ENCODE measurements at regions not wholly inside any gene's neighbourhood (a gene's known extent, or its start where the extent isn't known, plus 50 kb on each side); places are given as distances from the start of the nearest gene placed in this dataset.

GRCh38 chr2:40841856-40842255 is 390.0 kb upstream of the SLC8A1 start:
- Histone ChIP-seq H3K36me3 (ENCODE audit: control insufficient read depth in 4 of 4, insufficient read depth in 3 of 4, low read depth in 1 of 4, low read length in 3 of 4) (no peaks in the 10 kb centered on the region), H3K27ac (ENCODE audit: low read depth in 1 of 2, low read length in 2 of 2) (no peak overlapping the region), H3K4me3 (ENCODE audit: low read depth in 1 of 3, low read length in 3 of 3) (no peak overlapping the region), H3K4me1 (ENCODE audit: control insufficient read depth in 4 of 4, insufficient read depth in 4 of 4, low read length in 3 of 4) (no peaks in the 10 kb centered on the region), H3K9me3 (ENCODE audit: control insufficient read depth in 4 of 4, low read length in 3 of 4) (no peaks in the 10 kb centered on the region), H3K9ac (ENCODE audit: low read depth in 1 of 2, low read length in 2 of 2) (no peak overlapping the region), H3K27me3 (ENCODE audit: control insufficient read depth in 4 of 4, insufficient read depth in 4 of 4, low read length in 3 of 4) (no peaks in the 10 kb centered on the region)
- WGBS: 88% methylated on average over 2 of the region's 2 CpGs
- no peak for TF ChIP-seq JUND (IDR thresholded peaks at IDR 0.05)
- TF ChIP-seq, protein P1, sequence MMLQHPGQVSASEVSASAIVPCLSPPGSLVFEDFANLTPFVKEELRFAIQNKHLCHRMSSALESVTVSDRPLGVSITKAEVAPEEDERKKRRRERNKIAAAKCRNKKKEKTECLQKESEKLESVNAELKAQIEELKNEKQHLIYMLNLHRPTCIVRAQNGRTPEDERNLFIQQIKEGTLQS (IDR thresholded peaks at IDR 0.05): no peak
- no peak for DNase-seq (ENCODE audit: low spot score)

DNA sequence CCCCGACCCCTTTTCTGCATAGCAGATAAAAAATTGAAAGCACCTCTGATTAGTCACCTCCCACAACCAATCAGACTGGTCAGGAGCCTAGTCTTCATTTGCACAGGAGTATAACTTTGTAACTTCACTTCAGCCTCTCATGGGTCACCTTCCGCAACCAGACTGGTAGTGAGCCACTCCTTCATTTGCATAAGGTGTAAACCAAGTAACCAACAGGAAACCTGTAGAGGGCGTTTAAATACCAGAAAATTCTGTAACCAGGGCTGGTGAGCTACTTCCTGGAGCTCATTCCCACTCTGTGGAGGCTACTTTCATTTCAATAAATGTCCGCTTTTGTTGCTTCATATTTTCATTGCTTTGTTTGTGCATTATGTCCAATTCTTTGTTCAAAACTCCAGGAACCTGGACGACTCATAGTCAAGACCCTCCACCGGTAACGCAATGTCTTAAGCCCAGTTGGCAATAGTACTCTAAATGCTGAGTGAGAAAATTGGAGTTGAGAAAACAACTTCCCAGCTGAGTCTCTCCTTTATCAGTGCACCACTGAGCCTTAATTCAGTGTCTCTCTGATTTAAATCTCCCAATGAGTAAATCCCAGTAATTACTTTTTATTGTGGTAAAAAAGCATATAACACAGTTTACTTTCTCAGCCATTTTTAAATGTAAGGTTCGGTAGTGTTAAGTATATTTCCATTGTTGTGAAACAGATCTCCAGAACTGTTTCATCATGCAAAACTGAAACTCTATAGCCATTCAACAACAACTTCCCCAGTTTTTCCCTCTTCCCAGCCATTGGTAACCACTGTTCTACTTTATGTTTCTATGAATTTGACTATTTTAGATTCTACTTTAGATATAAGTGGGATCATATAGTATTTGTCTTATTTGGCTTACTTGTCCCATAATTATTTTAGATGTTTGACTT is 392.7 kb upstream of the SLC8A1 start:
- WGBS: 65% methylated on average over 8 of the region's 8 CpGs
- no peak for DNase-seq (ENCODE audit: low spot score)

More for the DNA sequence above, 392.7 kb upstream of the SLC8A1 start:
- Histone ChIP-seq H3K9me3 (ENCODE audit: control insufficient read depth in 4 of 4, low read length in 3 of 4) (no peaks in the 10 kb centered on the region), H3K27me3 (ENCODE audit: control insufficient read depth in 4 of 4, insufficient read depth in 4 of 4, low read length in 3 of 4) (no peaks in the 10 kb centered on the region), H3K4me3 (ENCODE audit: low read depth in 1 of 3, low read length in 3 of 3) (no peak overlapping the region), H3K9ac (ENCODE audit: low read depth in 1 of 2, low read length in 2 of 2) (no peak overlapping the region), H3K4me1 (ENCODE audit: control insufficient read depth in 4 of 4, insufficient read depth in 4 of 4, low read length in 3 of 4) (no peaks in the 10 kb centered on the region), H3K36me3 (ENCODE audit: control insufficient read depth in 4 of 4, insufficient read depth in 3 of 4, low read depth in 1 of 4, low read length in 3 of 4) (no peaks in the 10 kb centered on the region), H3K27ac (ENCODE audit: low read depth in 1 of 2, low read length in 2 of 2) (no peak overlapping the region)
- TF ChIP-seq FOXA2 (IDR thresholded peaks at IDR 0.05): no peak
- no peak for TF ChIP-seq SP1 (IDR thresholded peaks at IDR 0.05)
- TF ChIP-seq, protein P2, sequence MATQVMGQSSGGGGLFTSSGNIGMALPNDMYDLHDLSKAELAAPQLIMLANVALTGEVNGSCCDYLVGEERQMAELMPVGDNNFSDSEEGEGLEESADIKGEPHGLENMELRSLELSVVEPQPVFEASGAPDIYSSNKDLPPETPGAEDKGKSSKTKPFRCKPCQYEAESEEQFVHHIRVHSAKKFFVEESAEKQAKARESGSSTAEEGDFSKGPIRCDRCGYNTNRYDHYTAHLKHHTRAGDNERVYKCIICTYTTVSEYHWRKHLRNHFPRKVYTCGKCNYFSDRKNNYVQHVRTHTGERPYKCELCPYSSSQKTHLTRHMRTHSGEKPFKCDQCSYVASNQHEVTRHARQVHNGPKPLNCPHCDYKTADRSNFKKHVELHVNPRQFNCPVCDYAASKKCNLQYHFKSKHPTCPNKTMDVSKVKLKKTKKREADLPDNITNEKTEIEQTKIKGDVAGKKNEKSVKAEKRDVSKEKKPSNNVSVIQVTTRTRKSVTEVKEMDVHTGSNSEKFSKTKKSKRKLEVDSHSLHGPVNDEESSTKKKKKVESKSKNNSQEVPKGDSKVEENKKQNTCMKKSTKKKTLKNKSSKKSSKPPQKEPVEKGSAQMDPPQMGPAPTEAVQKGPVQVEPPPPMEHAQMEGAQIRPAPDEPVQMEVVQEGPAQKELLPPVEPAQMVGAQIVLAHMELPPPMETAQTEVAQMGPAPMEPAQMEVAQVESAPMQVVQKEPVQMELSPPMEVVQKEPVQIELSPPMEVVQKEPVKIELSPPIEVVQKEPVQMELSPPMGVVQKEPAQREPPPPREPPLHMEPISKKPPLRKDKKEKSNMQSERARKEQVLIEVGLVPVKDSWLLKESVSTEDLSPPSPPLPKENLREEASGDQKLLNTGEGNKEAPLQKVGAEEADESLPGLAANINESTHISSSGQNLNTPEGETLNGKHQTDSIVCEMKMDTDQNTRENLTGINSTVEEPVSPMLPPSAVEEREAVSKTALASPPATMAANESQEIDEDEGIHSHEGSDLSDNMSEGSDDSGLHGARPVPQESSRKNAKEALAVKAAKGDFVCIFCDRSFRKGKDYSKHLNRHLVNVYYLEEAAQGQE (IDR thresholded peaks at IDR 0.05): no peak
- no peak for TF ChIP-seq RAD21 (IDR thresholded peaks at IDR 0.05)
- TF ChIP-seq, protein P3, sequence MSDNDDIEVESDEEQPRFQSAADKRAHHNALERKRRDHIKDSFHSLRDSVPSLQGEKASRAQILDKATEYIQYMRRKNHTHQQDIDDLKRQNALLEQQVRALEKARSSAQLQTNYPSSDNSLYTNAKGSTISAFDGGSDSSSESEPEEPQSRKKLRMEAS (IDR thresholded peaks at IDR 0.05): no peak
- TF ChIP-seq YY1 (IDR thresholded peaks at IDR 0.05): no peak
- TF ChIP-seq RXRA (IDR thresholded peaks at IDR 0.05): no peak
- no peak for TF ChIP-seq HNF4G (IDR thresholded peaks at IDR 0.05)
- TF ChIP-seq, protein P4, sequence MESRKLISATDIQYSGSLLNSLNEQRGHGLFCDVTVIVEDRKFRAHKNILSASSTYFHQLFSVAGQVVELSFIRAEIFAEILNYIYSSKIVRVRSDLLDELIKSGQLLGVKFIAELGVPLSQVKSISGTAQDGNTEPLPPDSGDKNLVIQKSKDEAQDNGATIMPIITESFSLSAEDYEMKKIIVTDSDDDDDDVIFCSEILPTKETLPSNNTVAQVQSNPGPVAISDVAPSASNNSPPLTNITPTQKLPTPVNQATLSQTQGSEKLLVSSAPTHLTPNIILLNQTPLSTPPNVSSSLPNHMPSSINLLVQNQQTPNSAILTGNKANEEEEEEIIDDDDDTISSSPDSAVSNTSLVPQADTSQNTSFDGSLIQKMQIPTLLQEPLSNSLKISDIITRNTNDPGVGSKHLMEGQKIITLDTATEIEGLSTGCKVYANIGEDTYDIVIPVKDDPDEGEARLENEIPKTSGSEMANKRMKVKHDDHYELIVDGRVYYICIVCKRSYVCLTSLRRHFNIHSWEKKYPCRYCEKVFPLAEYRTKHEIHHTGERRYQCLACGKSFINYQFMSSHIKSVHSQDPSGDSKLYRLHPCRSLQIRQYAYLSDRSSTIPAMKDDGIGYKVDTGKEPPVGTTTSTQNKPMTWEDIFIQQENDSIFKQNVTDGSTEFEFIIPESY (IDR thresholded peaks at IDR 0.05): no peak
- no peak for TF ChIP-seq HNF4A (conservative IDR thresholded peaks at IDR 0.05)
- no peak for TF ChIP-seq TAF1 (conservative IDR thresholded peaks at IDR 0.05)
- TF ChIP-seq FOXA1 (IDR thresholded peaks at IDR 0.05): no peak
- TF ChIP-seq NR2F2 (IDR thresholded peaks at IDR 0.05): no peak
- TF ChIP-seq EGR1 (IDR thresholded peaks at IDR 0.05; ENCODE audit: low read depth in 2 of 2): no peak
- TF ChIP-seq JUND (IDR thresholded peaks at IDR 0.05): no peak
- TF ChIP-seq, protein P5, sequence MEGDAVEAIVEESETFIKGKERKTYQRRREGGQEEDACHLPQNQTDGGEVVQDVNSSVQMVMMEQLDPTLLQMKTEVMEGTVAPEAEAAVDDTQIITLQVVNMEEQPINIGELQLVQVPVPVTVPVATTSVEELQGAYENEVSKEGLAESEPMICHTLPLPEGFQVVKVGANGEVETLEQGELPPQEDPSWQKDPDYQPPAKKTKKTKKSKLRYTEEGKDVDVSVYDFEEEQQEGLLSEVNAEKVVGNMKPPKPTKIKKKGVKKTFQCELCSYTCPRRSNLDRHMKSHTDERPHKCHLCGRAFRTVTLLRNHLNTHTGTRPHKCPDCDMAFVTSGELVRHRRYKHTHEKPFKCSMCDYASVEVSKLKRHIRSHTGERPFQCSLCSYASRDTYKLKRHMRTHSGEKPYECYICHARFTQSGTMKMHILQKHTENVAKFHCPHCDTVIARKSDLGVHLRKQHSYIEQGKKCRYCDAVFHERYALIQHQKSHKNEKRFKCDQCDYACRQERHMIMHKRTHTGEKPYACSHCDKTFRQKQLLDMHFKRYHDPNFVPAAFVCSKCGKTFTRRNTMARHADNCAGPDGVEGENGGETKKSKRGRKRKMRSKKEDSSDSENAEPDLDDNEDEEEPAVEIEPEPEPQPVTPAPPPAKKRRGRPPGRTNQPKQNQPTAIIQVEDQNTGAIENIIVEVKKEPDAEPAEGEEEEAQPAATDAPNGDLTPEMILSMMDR (IDR thresholded peaks at IDR 0.05; ENCODE audit: low read depth, low read length, missing input control): no peak
- TF ChIP-seq, protein P1 (IDR thresholded peaks at IDR 0.05): no peak
